VCaP (cell line): ENCODE measurements at regions not wholly inside any gene's neighbourhood (a gene's known extent, or its start where the extent isn't known, plus 50 kb on each side); places are given as distances from the start of the nearest gene placed in this dataset.

Source experiments
- H3K27ac ChIP-seq: fragments of 450-650 bp; 2 replicates; pipeline ENCODE4 v1.5.1; 2017
- TF ChIP-seq, protein P1 (sequence below): fragments of 450-650 bp; conservative IDR thresholded peaks from 2 replicates; pipeline ENCODE4 v1.5.1; 2017; ENCODE audit warnings: mild to moderate bottlenecking, moderate library complexity

DNA sequence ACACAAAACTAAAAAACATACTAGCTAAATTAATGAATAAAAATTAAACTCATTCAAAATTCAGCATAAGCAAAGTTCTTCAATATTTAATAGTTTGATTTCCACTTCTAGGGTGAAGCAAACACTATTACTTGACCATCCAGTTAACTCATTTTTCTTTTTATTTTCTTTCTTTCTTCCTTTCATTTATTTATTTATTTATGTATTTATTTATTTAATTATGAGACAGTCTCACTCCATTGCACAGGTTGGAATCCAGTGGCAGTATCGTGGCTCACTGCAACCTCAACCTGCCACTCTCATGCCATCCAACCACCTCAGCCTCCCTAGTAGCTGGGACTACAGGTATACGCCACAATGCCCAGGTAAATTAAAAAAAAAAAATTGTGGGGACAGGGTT, 2069.5 kb downstream of the NCAM2 start:
- TF ChIP-seq, protein P1, sequence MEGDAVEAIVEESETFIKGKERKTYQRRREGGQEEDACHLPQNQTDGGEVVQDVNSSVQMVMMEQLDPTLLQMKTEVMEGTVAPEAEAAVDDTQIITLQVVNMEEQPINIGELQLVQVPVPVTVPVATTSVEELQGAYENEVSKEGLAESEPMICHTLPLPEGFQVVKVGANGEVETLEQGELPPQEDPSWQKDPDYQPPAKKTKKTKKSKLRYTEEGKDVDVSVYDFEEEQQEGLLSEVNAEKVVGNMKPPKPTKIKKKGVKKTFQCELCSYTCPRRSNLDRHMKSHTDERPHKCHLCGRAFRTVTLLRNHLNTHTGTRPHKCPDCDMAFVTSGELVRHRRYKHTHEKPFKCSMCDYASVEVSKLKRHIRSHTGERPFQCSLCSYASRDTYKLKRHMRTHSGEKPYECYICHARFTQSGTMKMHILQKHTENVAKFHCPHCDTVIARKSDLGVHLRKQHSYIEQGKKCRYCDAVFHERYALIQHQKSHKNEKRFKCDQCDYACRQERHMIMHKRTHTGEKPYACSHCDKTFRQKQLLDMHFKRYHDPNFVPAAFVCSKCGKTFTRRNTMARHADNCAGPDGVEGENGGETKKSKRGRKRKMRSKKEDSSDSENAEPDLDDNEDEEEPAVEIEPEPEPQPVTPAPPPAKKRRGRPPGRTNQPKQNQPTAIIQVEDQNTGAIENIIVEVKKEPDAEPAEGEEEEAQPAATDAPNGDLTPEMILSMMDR = no peak
- no peak overlapping the region for H3K27ac ChIP-seq

DNA sequence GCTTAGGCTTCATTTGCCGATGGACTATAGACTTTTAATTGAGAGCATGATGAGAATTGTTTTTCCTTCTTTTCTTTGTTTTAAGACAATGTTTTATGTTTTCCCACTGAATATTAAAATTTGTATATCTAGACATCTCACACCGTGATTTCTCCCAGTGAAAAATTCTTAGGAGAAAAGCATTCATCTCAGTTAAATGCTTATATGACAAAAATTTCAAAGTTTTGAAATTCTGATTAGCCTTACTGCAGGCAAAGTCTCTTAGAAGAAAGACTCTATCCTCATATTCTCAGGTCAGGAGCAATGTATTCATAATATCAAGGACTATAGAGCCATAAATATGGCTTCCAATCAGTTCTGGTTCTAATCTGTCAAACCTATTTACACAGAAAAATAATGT, 2085.0 kb downstream of the NCAM2 start:
- no peak overlapping the region for H3K27ac ChIP-seq

DNA sequence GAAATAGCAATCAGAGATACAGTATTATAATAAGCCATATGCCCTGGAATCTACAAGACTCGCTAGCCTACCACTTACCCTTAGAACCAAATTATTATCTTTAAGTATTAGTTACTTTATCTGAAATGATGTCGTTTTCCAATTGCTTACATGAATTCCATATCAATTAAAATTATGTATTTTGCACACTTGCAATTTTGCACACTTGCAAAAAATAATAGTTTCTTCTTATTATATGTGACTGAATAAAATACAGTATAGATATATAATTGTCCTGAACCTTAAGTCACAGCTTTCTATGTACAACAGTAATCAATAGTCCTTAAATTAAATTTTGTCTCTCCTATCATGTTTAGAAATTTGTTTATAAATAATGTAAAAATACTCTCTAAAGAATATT, 2095.1 kb downstream of the NCAM2 start:
- H3K27ac ChIP-seq = no peak overlapping the region
- TF ChIP-seq, protein P1 = no peak; the same call in 1 of the 2 replicates

More for the DNA sequence above, 2085.0 kb downstream of the NCAM2 start:
- TF ChIP-seq, protein P1 = no peak

DNA sequence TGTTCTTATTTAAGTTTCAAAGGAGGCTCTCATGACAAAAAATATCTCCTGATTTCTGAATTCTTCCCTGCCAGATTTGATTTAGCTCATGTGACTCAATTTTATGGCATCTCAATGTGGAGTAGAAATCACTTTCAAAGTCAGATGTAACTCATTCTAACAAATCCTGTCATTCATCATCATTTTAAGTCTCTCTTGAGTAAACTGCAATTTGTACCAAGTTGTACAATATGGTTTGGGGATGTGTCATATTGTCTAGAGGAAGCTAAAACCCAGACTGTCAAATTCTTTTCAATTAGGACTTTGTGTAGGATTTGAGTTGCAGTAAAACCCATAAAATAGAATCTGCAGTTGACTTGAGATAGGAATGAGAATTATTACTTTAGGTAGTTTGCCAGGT, 2101.0 kb downstream of the NCAM2 start:
- no peak overlapping the region for H3K27ac ChIP-seq
- TF ChIP-seq, protein P1 = no peak

DNA sequence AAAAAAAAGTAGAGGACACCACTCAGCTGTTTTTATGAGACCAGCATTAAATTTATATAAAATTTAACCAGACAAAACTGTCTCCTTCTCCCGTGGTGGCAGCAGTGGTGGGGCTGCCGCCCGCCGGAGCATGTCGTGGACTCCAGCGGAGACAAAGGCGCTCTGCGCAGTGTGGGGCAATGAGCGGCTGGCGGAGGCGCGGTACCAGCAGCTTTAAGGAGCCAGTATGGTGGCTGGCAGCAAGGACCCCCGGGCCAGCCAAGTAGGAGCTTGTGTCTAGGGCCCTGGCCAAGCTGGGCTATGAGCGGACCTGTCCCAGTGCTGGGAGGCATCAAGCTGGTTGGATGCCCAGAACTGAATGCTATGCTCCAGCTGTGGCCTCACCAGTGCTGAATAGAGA, 2102.9 kb downstream of the NCAM2 start:
- no peak overlapping the region for H3K27ac ChIP-seq
- TF ChIP-seq, protein P1 = no peak

DNA sequence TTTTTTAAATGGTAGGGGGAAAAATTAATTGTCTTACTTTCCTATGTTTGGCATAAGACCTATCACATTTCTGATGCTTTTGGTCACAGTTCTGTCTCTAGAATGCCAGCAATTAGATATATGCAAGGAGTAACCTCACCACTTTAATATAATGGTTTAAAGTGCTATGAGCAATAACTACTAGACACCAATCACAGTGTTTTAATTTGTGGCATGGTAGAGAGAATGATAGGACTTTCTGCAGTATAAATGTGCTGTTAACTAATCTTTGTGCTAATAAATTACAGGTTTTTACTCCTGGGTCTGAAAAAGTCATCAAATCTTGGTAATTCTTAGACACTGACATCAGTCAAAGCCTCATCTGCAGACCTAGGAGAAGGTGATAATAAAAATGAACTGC, 2110.3 kb downstream of the NCAM2 start:
- no peak overlapping the region for H3K27ac ChIP-seq
- TF ChIP-seq, protein P1 = no peak

DNA sequence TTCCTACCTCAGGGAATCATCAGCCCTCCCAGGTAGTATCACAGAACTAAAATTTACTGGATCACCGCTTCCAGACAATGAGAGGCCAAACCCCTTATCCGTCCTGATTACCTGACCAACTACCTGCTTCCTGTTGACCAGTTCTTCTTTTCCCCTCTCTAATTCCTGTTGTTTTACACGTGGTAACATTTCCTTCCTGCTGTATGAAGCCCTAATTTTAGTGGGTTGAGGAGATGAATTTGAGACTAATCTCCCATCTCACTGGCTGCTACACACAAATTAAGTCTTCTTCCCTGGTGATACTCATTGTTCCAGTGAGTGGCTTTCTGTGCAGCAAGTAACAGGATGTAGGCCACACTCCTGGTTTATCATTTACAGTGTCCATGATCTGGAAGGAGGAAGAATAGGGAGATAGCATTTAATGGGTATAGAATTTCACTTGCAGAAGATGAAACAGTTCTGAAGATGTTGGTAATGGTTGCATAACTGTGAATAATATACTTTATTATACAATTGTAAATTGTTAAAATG, 2112.9 kb downstream of the NCAM2 start:
- TF ChIP-seq, protein P1 = no peak
- no peak overlapping the region for H3K27ac ChIP-seq
